Fibroblast of lung (primary cell): ENCODE measurements at regions not wholly inside any gene's neighbourhood (a gene's known extent, or its start where the extent isn't known, plus 50 kb on each side); places are given as distances from the start of the nearest gene placed in this dataset.

Source experiments
- EZH2 ChIP-seq: IDR thresholded peaks from 2 replicates; pipeline ENCODE4 v1.5.1; 2012; ENCODE audit warnings: low read length, control low read depth, mild to moderate bottlenecking; ENCODE audit errors: missing control alignments
- TF ChIP-seq, protein P1 (sequence below), 2 donors: IDR thresholded peaks in 1 of 2; conservative IDR thresholded peaks in 1 of 2; 1 replicate in 1 of 2; 2 replicates in 1 of 2; pipeline ENCODE4 v1.5.1; 2011 to 2012; ENCODE audit warnings: low read length in 2 of 2, control low read depth in 1 of 2, inconsistent platforms in 1 of 2, low read depth in 1 of 2, mild to moderate bottlenecking in 1 of 2

- TF ChIP-seq, protein P1, sequence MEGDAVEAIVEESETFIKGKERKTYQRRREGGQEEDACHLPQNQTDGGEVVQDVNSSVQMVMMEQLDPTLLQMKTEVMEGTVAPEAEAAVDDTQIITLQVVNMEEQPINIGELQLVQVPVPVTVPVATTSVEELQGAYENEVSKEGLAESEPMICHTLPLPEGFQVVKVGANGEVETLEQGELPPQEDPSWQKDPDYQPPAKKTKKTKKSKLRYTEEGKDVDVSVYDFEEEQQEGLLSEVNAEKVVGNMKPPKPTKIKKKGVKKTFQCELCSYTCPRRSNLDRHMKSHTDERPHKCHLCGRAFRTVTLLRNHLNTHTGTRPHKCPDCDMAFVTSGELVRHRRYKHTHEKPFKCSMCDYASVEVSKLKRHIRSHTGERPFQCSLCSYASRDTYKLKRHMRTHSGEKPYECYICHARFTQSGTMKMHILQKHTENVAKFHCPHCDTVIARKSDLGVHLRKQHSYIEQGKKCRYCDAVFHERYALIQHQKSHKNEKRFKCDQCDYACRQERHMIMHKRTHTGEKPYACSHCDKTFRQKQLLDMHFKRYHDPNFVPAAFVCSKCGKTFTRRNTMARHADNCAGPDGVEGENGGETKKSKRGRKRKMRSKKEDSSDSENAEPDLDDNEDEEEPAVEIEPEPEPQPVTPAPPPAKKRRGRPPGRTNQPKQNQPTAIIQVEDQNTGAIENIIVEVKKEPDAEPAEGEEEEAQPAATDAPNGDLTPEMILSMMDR (conservative IDR thresholded peaks at IDR 0.05 in 1 of 2, IDR thresholded peaks at IDR 0.05 in 1 of 2; ENCODE audit: low read depth in 1 of 2, low read length in 2 of 2): no peak
- TF ChIP-seq EZH2: no peak
Measured at GRCh38 chr7:121572615-121573014, 176.5 kb upstream of the FAM3C start.
